Panc1 (cell line): ENCODE measurements at regions not wholly inside any gene's neighbourhood (a gene's known extent, or its start where the extent isn't known, plus 50 kb on each side); places are given as distances from the start of the nearest gene placed in this dataset.

Source experiments
- ATAC-seq: fragments of 200-7000 bp; cut with Tn5 transposase; 2 replicates; pipeline ENCODE4 v1.9.1; 2020; ENCODE audit warnings: mild to moderate bottlenecking, moderate library complexity
- BruUV-seq: library from RNA; stranded (reverse); fragments of 400-500 nt; replicated peaks from 2 replicates; lab custom pipeline; 2021; lab: Mats Ljungman, UMichigan
- CTCF ChIA-PET: fragments of 300-600 bp; sonication (Branson Sonifier 250); formaldehyde crosslinking; loops from one replicate; lab custom pipeline; 2022; ENCODE audit warnings: antibody characterized with exemption; lab: Charles Lee
- POLR2A ChIA-PET: fragments of 300-600 bp; sonication (Branson Sonifier 250); formaldehyde crosslinking; loops from one replicate; lab custom pipeline; 2022; ENCODE audit warnings: antibody characterized with exemption; lab: Charles Lee
- DNase-seq: peaks from one replicate; pipeline ENCODE4 v3.0.0-alpha.2; 2010; ENCODE audit warnings: low read depth, low spot score
- H3K27ac ChIP-seq: 2 replicates; pipeline ENCODE4 v1.5.1; 2011; ENCODE audit warnings: mild to moderate bottlenecking, low read length, inconsistent platforms
- H3K27me3 ChIP-seq: fragments of 200-500 bp; sonication (Bioruptor generic); 2 replicates; pipeline ENCODE4 v1.6.0; 2014; ENCODE audit warnings: low read length, inconsistent platforms; ENCODE audit not compliant: control insufficient read depth, insufficient read depth
- H3K36me3 ChIP-seq: fragments of 200-500 bp; sonication (Bioruptor generic); 2 replicates; pipeline ENCODE4 v1.5.1; 2014; ENCODE audit warnings: inconsistent platforms, mild to moderate bottlenecking, low read length, moderate library complexity; ENCODE audit not compliant: control insufficient read depth, insufficient read depth
- H3K4me1 ChIP-seq: 2 replicates; pipeline ENCODE4 v1.5.1; 2011; ENCODE audit warnings: inconsistent platforms, mild to moderate bottlenecking, low read length, moderate library complexity; ENCODE audit not compliant: control insufficient read depth, insufficient read depth
- H3K4me3 ChIP-seq, 2 experiments: 2 replicates each; pipeline ENCODE4 v1.5.1; 2011 to 2012; ENCODE audit warnings: low read depth in 2 of 2, low read length in 2 of 2, mild to moderate bottlenecking in 2 of 2, inconsistent platforms in 1 of 2, moderate library complexity in 1 of 2
- H3K9me3 ChIP-seq: fragments of 200-500 bp; sonication (Bioruptor generic); 2 replicates; pipeline ENCODE4 v1.5.1; 2014; ENCODE audit warnings: low read depth, mild to moderate bottlenecking, inconsistent platforms, low read length, moderate library complexity; ENCODE audit not compliant: control insufficient read depth, insufficient read depth
- POLR2AphosphoS5 ChIP-seq: IDR thresholded peaks from 2 replicates; pipeline ENCODE4 v1.6.1; 2012; ENCODE audit warnings: mild to moderate bottlenecking, low read depth, low read length, moderate library complexity
- REST ChIP-seq, 2 experiments: IDR thresholded peaks; 2 replicates each; pipeline ENCODE4 v1.6.1; 2011 to 2012; ENCODE audit warnings: low read depth in 2 of 2, control low read depth in 1 of 2, low read length in 1 of 2, mild to moderate bottlenecking in 1 of 2, moderate library complexity in 1 of 2; ENCODE audit not compliant: insufficient read depth in 1 of 2
- SIN3A ChIP-seq: IDR thresholded peaks from 2 replicates; pipeline ENCODE4 v1.6.1; 2012; ENCODE audit warnings: low read depth, mild to moderate bottlenecking, low read length, moderate library complexity, borderline replicate concordance; ENCODE audit not compliant: insufficient read depth
- TCF7L2 ChIP-seq: IDR thresholded peaks from 2 replicates; pipeline ENCODE4 v1.6.1; 2011; ENCODE audit warnings: mild to moderate bottlenecking, low read depth, low read length, inconsistent platforms
- in situ Hi-C: cut with HindIII; loops from 2 replicates; pipeline ENCODE4 v1.10.0; 2016; ENCODE audit warnings: low sequenced_read_pairs, low pct_unique_long_range_greater_than_20kb
- intact Hi-C: fragments of 100-400 bp; cut with micrococcal nuclease; formaldehyde crosslinking; loops from one replicate; pipeline ENCODE4 v1.10.0; 2022; ENCODE audit not compliant: unreplicated experiment
- TF ChIP-seq, protein P1 (sequence below): fragments of 450-650 bp; IDR thresholded peaks from 2 replicates; pipeline ENCODE4 v1.5.1; 2017; ENCODE audit warnings: mild to moderate bottlenecking

DNA sequence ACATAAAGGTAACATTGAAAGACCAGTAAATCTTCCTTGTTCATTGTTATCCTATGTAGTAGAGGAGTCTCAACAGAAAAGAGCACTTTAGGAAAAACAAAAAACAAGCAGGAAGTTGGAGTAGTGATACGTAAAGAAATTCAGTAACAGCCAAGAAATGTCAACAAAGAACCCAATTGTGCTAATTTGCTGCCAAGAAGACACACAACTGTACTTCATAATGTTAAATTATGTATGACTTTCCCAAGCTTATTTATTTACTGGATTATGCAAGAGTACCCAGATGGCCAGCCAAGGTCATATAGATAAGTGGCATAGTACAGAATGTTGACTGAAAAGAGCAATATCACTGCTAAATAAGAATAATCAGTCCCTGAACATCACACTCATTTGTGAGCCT, 264.7 kb upstream of the CCDC179 start:
- BruUV-seq: no TSS peak
- in situ Hi-C loops (no loop called here), intact Hi-C loops (no loop called here)
- ChIA-PET POLR2A (no interaction called here), CTCF (no interaction called here)
- Histone ChIP-seq H3K27me3 (no peaks in the 10 kb centered on the region), H3K36me3 (no peaks in the 10 kb centered on the region), H3K9me3 (no peaks in the 10 kb centered on the region), H3K4me1 (no peaks in the 10 kb centered on the region), H3K27ac (no peak overlapping the region), H3K4me3 (no peak overlapping the region)
- no peak for ATAC-seq
- TF ChIP-seq TCF7L2 (no peak), SIN3A (no peak), POLR2AphosphoS5 (no peak), REST (IDR thresholded peaks at IDR 0.05; ENCODE audit: insufficient read depth in 1 of 2, low read depth in 2 of 2, low read length in 1 of 2) (no peak)
- TF ChIP-seq, protein P1, sequence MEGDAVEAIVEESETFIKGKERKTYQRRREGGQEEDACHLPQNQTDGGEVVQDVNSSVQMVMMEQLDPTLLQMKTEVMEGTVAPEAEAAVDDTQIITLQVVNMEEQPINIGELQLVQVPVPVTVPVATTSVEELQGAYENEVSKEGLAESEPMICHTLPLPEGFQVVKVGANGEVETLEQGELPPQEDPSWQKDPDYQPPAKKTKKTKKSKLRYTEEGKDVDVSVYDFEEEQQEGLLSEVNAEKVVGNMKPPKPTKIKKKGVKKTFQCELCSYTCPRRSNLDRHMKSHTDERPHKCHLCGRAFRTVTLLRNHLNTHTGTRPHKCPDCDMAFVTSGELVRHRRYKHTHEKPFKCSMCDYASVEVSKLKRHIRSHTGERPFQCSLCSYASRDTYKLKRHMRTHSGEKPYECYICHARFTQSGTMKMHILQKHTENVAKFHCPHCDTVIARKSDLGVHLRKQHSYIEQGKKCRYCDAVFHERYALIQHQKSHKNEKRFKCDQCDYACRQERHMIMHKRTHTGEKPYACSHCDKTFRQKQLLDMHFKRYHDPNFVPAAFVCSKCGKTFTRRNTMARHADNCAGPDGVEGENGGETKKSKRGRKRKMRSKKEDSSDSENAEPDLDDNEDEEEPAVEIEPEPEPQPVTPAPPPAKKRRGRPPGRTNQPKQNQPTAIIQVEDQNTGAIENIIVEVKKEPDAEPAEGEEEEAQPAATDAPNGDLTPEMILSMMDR: no peak
- DNase-seq: no peak

- no peaks in the 10 kb centered on the region for H3K9me3 ChIP-seq
- H3K36me3 ChIP-seq: no peaks in the 10 kb centered on the region
- no TSS peak for BruUV-seq
- intact Hi-C loops: no loop called here
- no peaks in the 10 kb centered on the region for H3K27me3 ChIP-seq
- H3K27ac ChIP-seq: no peak overlapping the region
- in situ Hi-C loops: no loop called here
- ChIA-PET POLR2A (no interaction called here), CTCF (no interaction called here)
- H3K4me3 ChIP-seq: no peak overlapping the region
- TF ChIP-seq TCF7L2 (no peak), REST (IDR thresholded peaks at IDR 0.05; ENCODE audit: insufficient read depth in 1 of 2, low read depth in 2 of 2, low read length in 1 of 2) (no peak), SIN3A (no peak), POLR2AphosphoS5 (no peak)
- TF ChIP-seq, protein P1: no peak
- no peaks in the 10 kb centered on the region for H3K4me1 ChIP-seq
- ATAC-seq: no peak
- no peak for DNase-seq
These were observed 267.4 kb upstream of the CCDC179 start for GRCh38 chr11:23127706-23128105.
